ENCODE measurements at regions not wholly inside any gene's neighbourhood (a gene's known extent, or its start where the extent isn't known, plus 50 kb on each side); places are given as distances from the start of the nearest gene placed in this dataset.

DNA sequence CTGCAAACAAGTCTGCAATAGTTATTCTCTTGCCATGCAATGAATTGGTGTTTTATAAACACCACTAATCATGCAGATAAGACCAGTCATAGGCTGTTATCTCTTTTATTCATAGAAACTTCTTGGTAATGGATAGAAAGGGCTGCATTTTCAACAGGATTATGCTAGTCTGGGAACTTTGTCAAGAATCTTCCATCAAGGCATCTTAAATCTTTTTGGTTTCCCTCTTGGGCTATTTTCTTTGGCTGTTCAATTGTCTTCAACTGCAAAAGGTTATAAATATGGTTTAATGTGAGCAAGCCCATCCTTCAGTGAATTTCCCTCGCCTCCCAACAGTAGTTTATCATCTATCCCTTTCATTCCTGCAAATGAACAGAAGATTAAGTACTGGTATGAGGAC is 59.0 kb upstream of the MINAR1 start:
- TF ChIP-seq ZFP30 (CRISPR knock-in tag; IDR thresholded peaks at IDR 0.05) (no peak), TCF4 (CRISPR knock-in tag; IDR thresholded peaks at IDR 0.05; ENCODE audit: borderline replicate concordance) (no peak), ZC3H10 (CRISPR knock-in tag; IDR thresholded peaks at IDR 0.05) (no peak), ZNF8 (CRISPR knock-in tag; IDR thresholded peaks at IDR 0.05) (no peak), OSR1 (CRISPR knock-in tag; IDR thresholded peaks at IDR 0.05) (no peak), CSDC2 (CRISPR knock-in tag; IDR thresholded peaks at IDR 0.05) (no peak), SNAI2 (CRISPR knock-in tag; IDR thresholded peaks at IDR 0.05) (0 out of 2 replicates have a peak, but pooled peaks have one; percentile 33), ARNTL (CRISPR knock-in tag; IDR thresholded peaks at IDR 0.05; ENCODE audit: borderline replicate concordance, low read depth) (no peak), PPARA (CRISPR knock-in tag; IDR thresholded peaks at IDR 0.05; ENCODE audit: borderline replicate concordance) (no peak), ZNF70 (CRISPR knock-in tag; IDR thresholded peaks at IDR 0.05) (no peak), ZNF565 (CRISPR knock-in tag; conservative IDR thresholded peaks at IDR 0.05; ENCODE audit: low read depth) (no peak), ISL1 (CRISPR knock-in tag; IDR thresholded peaks at IDR 0.05) (peak; percentile 97), ZFP3 (CRISPR knock-in tag; IDR thresholded peaks at IDR 0.05) (no peak), RARB (CRISPR knock-in tag; IDR thresholded peaks at IDR 0.05) (no peak), TOX (CRISPR knock-in tag; IDR thresholded peaks at IDR 0.05; ENCODE audit: borderline replicate concordance) (no peak), ESRRG (CRISPR knock-in tag; IDR thresholded peaks at IDR 0.05) (0 out of 2 replicates have a peak, but pooled peaks have one; percentile 27), BACH2 (CRISPR knock-in tag; IDR thresholded peaks at IDR 0.05; ENCODE audit: borderline replicate concordance) (no peak), GLIS3 (CRISPR knock-in tag; IDR thresholded peaks at IDR 0.05) (no peak)
- TF ChIP-seq, protein P1, sequence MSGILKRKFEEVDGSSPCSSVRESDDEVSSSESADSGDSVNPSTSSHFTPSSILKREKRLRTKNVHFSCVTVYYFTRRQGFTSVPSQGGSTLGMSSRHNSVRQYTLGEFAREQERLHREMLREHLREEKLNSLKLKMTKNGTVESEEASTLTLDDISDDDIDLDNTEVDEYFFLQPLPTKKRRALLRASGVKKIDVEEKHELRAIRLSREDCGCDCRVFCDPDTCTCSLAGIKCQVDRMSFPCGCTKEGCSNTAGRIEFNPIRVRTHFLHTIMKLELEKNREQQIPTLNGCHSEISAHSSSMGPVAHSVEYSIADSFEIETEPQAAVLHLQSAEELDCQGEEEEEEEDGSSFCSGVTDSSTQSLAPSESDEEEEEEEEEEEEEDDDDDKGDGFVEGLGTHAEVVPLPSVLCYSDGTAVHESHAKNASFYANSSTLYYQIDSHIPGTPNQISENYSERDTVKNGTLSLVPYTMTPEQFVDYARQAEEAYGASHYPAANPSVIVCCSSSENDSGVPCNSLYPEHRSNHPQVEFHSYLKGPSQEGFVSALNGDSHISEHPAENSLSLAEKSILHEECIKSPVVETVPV (CRISPR knock-in tag; IDR thresholded peaks at IDR 0.05): 0 out of 2 replicates have a peak, but pooled peaks have one; percentile 51
- TF ChIP-seq, protein P2, sequence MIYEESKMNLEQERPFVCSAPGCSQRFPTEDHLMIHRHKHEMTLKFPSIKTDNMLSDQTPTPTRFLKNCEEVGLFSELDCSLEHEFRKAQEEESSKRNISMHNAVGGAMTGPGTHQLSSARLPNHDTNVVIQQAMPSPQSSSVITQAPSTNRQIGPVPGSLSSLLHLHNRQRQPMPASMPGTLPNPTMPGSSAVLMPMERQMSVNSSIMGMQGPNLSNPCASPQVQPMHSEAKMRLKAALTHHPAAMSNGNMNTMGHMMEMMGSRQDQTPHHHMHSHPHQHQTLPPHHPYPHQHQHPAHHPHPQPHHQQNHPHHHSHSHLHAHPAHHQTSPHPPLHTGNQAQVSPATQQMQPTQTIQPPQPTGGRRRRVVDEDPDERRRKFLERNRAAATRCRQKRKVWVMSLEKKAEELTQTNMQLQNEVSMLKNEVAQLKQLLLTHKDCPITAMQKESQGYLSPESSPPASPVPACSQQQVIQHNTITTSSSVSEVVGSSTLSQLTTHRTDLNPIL (CRISPR knock-in tag; IDR thresholded peaks at IDR 0.05; ENCODE audit: low read depth): 0 out of 2 replicates have a peak, but pooled peaks have one; percentile 31
- TF ChIP-seq, protein P3, sequence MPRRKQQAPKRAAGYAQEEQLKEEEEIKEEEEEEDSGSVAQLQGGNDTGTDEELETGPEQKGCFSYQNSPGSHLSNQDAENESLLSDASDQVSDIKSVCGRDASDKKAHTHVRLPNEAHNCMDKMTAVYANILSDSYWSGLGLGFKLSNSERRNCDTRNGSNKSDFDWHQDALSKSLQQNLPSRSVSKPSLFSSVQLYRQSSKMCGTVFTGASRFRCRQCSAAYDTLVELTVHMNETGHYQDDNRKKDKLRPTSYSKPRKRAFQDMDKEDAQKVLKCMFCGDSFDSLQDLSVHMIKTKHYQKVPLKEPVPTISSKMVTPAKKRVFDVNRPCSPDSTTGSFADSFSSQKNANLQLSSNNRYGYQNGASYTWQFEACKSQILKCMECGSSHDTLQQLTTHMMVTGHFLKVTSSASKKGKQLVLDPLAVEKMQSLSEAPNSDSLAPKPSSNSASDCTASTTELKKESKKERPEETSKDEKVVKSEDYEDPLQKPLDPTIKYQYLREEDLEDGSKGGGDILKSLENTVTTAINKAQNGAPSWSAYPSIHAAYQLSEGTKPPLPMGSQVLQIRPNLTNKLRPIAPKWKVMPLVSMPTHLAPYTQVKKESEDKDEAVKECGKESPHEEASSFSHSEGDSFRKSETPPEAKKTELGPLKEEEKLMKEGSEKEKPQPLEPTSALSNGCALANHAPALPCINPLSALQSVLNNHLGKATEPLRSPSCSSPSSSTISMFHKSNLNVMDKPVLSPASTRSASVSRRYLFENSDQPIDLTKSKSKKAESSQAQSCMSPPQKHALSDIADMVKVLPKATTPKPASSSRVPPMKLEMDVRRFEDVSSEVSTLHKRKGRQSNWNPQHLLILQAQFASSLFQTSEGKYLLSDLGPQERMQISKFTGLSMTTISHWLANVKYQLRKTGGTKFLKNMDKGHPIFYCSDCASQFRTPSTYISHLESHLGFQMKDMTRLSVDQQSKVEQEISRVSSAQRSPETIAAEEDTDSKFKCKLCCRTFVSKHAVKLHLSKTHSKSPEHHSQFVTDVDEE (CRISPR knock-in tag; IDR thresholded peaks at IDR 0.05): no peak
- TF ChIP-seq, protein P4, sequence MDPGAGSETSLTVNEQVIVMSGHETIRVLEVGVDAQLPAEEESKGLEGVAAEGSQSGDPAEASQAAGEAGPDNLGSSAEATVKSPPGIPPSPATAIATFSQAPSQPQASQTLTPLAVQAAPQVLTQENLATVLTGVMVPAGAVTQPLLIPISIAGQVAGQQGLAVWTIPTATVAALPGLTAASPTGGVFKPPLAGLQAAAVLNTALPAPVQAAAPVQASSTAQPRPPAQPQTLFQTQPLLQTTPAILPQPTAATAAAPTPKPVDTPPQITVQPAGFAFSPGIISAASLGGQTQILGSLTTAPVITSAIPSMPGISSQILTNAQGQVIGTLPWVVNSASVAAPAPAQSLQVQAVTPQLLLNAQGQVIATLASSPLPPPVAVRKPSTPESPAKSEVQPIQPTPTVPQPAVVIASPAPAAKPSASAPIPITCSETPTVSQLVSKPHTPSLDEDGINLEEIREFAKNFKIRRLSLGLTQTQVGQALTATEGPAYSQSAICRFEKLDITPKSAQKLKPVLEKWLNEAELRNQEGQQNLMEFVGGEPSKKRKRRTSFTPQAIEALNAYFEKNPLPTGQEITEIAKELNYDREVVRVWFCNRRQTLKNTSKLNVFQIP (CRISPR knock-in tag; IDR thresholded peaks at IDR 0.05; ENCODE audit: borderline replicate concordance, low read depth): no peak; the same call in 1 of the 2 replicates
- TF ChIP-seq, protein P5, sequence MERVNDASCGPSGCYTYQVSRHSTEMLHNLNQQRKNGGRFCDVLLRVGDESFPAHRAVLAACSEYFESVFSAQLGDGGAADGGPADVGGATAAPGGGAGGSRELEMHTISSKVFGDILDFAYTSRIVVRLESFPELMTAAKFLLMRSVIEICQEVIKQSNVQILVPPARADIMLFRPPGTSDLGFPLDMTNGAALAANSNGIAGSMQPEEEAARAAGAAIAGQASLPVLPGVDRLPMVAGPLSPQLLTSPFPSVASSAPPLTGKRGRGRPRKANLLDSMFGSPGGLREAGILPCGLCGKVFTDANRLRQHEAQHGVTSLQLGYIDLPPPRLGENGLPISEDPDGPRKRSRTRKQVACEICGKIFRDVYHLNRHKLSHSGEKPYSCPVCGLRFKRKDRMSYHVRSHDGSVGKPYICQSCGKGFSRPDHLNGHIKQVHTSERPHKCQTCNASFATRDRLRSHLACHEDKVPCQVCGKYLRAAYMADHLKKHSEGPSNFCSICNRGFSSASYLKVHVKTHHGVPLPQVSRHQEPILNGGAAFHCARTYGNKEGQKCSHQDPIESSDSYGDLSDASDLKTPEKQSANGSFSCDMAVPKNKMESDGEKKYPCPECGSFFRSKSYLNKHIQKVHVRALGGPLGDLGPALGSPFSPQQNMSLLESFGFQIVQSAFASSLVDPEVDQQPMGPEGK (CRISPR knock-in tag; IDR thresholded peaks at IDR 0.05; ENCODE audit: borderline replicate concordance): no peak
- no peak for ATAC-seq

DNA sequence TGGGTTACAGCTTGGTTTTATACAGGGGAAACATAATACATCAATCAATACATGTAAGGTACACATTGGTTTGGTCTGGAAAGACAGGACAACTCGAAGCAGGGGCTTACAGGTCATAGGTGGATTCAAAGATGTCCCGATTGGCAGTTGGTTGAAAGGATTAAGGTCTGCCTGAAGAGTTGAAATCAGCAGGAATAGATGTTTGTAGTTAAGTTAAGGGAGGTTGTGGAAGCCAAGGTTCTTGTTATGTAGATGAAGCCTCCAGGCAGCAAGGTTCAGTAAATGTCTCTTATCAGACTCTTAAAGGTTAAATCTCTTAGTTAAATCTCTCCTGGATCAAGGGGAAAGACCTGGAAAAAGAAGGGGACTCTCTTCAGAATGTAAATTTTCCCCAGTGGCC is 58.4 kb upstream of the MINAR1 start:
- no peak for ATAC-seq
- TF ChIP-seq ZNF565 (CRISPR knock-in tag; conservative IDR thresholded peaks at IDR 0.05; ENCODE audit: low read depth): no peak
- TF ChIP-seq ESRRG (CRISPR knock-in tag; IDR thresholded peaks at IDR 0.05): no peak
- no peak for TF ChIP-seq ISL1 (CRISPR knock-in tag; IDR thresholded peaks at IDR 0.05)
- TF ChIP-seq ZNF8 (CRISPR knock-in tag; IDR thresholded peaks at IDR 0.05): no peak
- TF ChIP-seq, protein P5 (CRISPR knock-in tag; IDR thresholded peaks at IDR 0.05; ENCODE audit: borderline replicate concordance): no peak
- TF ChIP-seq, protein P1 (CRISPR knock-in tag; IDR thresholded peaks at IDR 0.05): no peak
- no peak for TF ChIP-seq PPARA (CRISPR knock-in tag; IDR thresholded peaks at IDR 0.05; ENCODE audit: borderline replicate concordance)
- no peak for TF ChIP-seq GLIS3 (CRISPR knock-in tag; IDR thresholded peaks at IDR 0.05)
- no peak for TF ChIP-seq ZFP30 (CRISPR knock-in tag; IDR thresholded peaks at IDR 0.05)
- no peak for TF ChIP-seq ZC3H10 (CRISPR knock-in tag; IDR thresholded peaks at IDR 0.05)
- no peak for TF ChIP-seq SNAI2 (CRISPR knock-in tag; IDR thresholded peaks at IDR 0.05)
- no peak for TF ChIP-seq ZFP3 (CRISPR knock-in tag; IDR thresholded peaks at IDR 0.05)
- TF ChIP-seq, protein P3 (CRISPR knock-in tag; IDR thresholded peaks at IDR 0.05): no peak
- no peak for TF ChIP-seq CSDC2 (CRISPR knock-in tag; IDR thresholded peaks at IDR 0.05)
